HG03432 (cell line): ENCODE measurements at regions not wholly inside any gene's neighbourhood (a gene's known extent, or its start where the extent isn't known, plus 50 kb on each side); places are given as distances from the start of the nearest gene placed in this dataset.

ENCODE experiments used
- ATAC-seq: cut with Tn5 transposase; IDR thresholded peaks from one replicate; pipeline ENCODE4 v1.9.1; 2021; ENCODE audit warnings: mild to moderate bottlenecking, moderate library complexity; ENCODE audit not compliant: unreplicated experiment

- no peak for ATAC-seq
Measured at GRCh38 chr5:54721951-54722654, 204.5 kb downstream of the SNX18 start.

GRCh38 chr5:54721116-54721515 lies 203.6 kb downstream of the SNX18 start:
- ATAC-seq = no peak

GRCh38 chr5:54720341-54720740 lies 202.8 kb downstream of the SNX18 start:
- ATAC-seq = no peak

GRCh38 chr5:54719384-54720283 lies 202.1 kb downstream of the SNX18 start:
- ATAC-seq = no peak

GRCh38 chr5:54718656-54719055 lies 201.1 kb downstream of the SNX18 start:
- ATAC-seq = no peak

GRCh38 chr5:54717870-54718269 lies 200.3 kb downstream of the SNX18 start:
- no peak for ATAC-seq

- ATAC-seq = no peak
Measured at GRCh38 chr5:54717459-54717858, 199.9 kb downstream of the SNX18 start.

DNA sequence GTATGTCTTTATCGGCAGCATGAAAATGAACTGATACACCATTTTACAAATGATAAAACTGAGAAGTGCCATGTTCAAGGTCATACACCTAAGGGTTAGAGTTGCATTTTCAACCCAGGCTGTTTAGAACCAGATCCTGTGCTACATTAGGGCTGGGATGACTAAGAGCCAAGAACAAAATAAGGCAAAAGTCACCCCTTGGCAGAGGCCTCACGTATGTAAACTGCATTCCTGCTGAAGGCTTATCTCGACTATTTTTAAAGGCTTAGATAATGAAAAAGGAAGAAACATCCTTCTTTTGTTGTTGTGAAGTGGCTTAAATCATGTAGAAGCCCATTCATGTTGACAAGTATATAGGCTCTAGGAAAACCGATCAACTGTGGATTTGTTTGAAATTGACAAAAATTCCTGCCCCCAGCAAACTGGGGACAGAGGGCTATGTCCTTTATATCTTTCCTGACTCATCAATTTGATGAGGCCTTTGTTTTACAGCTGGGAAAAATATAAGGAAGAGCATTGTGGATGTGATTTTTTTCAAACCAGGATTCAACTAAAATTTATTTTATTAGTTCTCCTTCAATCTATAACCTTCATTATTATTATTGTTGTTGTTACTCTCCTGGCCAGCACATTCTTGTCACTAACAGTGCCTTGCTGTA lies 196.5 kb downstream of the SNX18 start:
- no peak for ATAC-seq

DNA sequence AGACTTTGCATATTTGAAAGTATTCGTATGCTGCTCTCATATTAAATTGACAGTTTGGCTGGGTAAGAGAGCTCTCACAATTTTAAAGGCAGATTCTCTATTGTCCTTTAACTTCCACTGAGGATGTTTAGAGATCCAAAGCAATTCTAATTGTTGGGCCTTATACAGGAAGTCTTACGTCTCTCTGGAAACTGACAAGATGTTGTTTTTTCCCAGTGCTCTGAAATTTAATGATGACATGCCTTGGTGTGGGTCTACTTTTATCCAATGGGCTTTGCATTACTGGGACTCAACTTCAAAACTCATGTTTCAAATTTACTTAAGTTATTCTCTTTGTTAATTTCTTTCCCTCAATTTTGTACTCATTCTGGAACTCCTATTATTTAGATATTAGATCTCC lies 191.5 kb downstream of the SNX18 start:
- ATAC-seq = no peak

DNA sequence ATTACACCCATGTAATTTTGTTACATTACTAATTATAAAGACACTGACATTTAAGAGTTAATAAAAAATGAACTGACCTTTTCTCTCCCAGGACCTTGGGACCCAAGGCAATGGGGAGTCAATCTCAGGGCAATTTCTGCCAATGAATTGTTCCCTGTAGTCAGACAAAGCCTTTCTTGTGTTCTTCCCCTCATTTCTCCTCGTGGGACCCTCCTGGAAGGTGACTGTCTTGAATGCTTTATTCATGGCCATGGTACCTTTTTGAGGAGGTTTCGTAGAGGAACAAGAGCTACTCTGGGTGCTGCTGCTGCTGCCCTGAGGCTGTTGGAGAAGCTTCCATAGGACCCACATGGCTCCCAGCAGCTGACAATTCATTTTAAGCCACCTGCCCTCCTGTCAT lies 190.3 kb downstream of the SNX18 start:
- ATAC-seq = no peak

- no peak for ATAC-seq
Measured at GRCh38 chr5:54705994-54706653, 188.6 kb downstream of the SNX18 start.

- no peak for ATAC-seq
Measured at GRCh38 chr5:54704825-54705224, 187.3 kb downstream of the SNX18 start.

DNA sequence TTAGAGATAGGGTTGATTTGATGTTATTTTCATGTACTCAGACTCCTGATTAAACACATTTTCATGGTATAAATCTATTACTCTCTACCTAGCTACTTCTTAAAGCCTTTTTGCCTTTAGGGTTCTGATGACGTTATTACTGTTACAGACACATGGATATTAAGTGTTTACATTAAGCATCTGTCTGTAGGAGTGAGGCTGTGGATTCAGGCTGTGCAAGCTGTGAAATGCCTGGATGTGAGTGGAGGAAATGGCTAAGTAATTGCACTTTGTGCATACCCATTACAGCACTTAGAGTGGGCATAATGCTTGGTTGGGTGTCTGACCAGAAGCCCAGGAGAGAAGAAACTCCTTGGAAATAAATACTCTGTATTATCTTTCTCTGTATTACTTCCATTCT lies 186.8 kb downstream of the SNX18 start:
- ATAC-seq = no peak

GRCh38 chr5:54703565-54704255 lies 186.2 kb downstream of the SNX18 start:
- ATAC-seq = no peak

- no peak for ATAC-seq
Measured at GRCh38 chr5:54703133-54703532, 185.6 kb downstream of the SNX18 start.

- ATAC-seq = no peak
Measured at GRCh38 chr5:54702470-54702869, 184.9 kb downstream of the SNX18 start.

DNA sequence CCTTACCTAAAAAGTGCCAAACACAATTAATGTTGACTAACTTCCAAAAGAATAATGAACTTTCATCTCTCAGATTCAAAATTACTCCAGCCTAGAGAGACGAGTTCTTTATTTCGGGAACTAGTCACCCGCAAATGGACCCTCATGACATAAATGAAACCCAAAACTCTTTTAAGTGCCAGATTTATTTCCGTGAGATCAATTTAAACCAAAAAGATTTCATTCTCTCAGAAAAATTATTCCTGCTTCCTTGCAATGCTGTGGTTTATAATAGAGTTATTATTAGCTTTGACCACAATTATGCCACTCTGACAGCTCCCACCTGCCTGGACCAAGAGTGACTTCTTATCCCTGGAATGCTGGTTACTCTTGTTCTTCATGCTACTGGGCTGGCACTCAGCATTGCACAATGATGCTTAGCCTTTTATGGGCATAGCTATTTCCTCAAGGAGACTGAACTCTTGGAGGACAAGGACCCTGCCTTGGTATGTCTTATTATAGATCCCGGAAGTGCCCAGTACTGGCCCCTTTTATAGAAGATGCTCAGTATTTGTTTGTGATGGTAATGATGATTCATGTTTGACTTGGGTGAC lies 183.5 kb downstream of the SNX18 start:
- no peak for ATAC-seq

DNA sequence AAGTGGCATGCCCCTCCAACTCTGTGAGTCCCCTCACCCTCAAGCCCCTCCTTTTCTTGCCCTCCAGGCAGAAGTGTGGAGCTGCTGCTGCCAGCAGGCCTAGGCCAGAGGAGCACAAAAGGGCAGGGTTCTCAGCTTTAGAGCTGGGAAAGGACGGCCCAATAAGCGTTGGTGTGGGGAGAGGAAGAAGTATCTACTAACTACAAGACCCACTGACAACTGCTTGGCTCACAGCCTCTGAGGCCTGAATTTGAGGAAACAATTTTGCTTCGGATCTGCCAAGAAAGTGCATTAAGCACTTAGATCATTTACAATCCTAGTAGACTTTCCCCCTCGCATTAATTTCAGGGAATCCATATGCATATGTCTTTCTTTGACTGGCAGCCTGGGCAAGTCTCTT lies 179.4 kb downstream of the SNX18 start:
- no peak for ATAC-seq

GRCh38 chr5:54696346-54696745 lies 178.8 kb downstream of the SNX18 start:
- no peak for ATAC-seq
